Tongue (tissue), 1 donor: ENCODE measurements at regions not wholly inside any gene's neighbourhood (a gene's known extent, or its start where the extent isn't known, plus 50 kb on each side); places are given as distances from the start of the nearest gene placed in this dataset.
A peak's percentile ranks its signal among the peaks of the same experiment; 100 is the strongest.

ENCODE experiments used
- DNase-seq: peaks from one replicate; pipeline ENCODE4 v3.0.0-alpha.2; 2015

GRCh38 chr12:113651662-113652061 is 180.0 kb upstream of the LHX5 start:
- DNase-seq, result no peak

GRCh38 chr12:113650476-113650875 is 178.8 kb upstream of the LHX5 start:
- no peak for DNase-seq

GRCh38 chr12:113649256-113649830 is 177.7 kb upstream of the LHX5 start:
- no peak for DNase-seq

GRCh38 chr12:113647048-113647447 is 175.4 kb upstream of the LHX5 start:
- no peak for DNase-seq

- DNase-seq, result no peak
Measured at GRCh38 chr12:113645603-113646002, 173.9 kb upstream of the LHX5 start.

GRCh38 chr12:113645183-113645582 is 173.5 kb upstream of the LHX5 start:
- no peak for DNase-seq

- DNase-seq, result no peak
Measured at GRCh38 chr12:113643177-113643974, 171.7 kb upstream of the LHX5 start.

- DNase-seq, result no peak
Measured at GRCh38 chr12:113642672-113643071, 171.0 kb upstream of the LHX5 start.

GRCh38 chr12:113642216-113642615 is 170.5 kb upstream of the LHX5 start:
- DNase-seq, result no peak

GRCh38 chr12:113641426-113642030 is 169.9 kb upstream of the LHX5 start:
- no peak for DNase-seq

GRCh38 chr12:113640837-113641236 is 169.2 kb upstream of the LHX5 start:
- DNase-seq, result no peak

GRCh38 chr12:113639474-113639873 is 167.8 kb upstream of the LHX5 start:
- no peak for DNase-seq

- no peak for DNase-seq
Measured at GRCh38 chr12:113638460-113638775, 166.7 kb upstream of the LHX5 start.

- no peak for DNase-seq
Measured at GRCh38 chr12:113634982-113635381, 163.3 kb upstream of the LHX5 start.

- DNase-seq, result no peak
Measured at GRCh38 chr12:113634474-113634873, 162.8 kb upstream of the LHX5 start.

GRCh38 chr12:113633678-113634332 is 162.1 kb upstream of the LHX5 start:
- DNase-seq, result no peak

- no peak for DNase-seq
Measured at GRCh38 chr12:113630625-113631024, 159.0 kb upstream of the LHX5 start.

GRCh38 chr12:113625499-113625898 is 153.8 kb upstream of the LHX5 start:
- DNase-seq, result no peak

- no peak for DNase-seq
Measured at GRCh38 chr12:113622410-113622809, 150.7 kb upstream of the LHX5 start.

- DNase-seq, result no peak
Measured at GRCh38 chr12:113620437-113620976, 148.8 kb upstream of the LHX5 start.

GRCh38 chr12:113619202-113619601 is 147.5 kb upstream of the LHX5 start:
- peak; percentile 19 for DNase-seq

GRCh38 chr12:113613414-113613813 is 141.7 kb upstream of the LHX5 start:
- no peak for DNase-seq

GRCh38 chr12:113612793-113613192 is 141.1 kb upstream of the LHX5 start:
- no peak for DNase-seq
